ENCODE measurements at regions not wholly inside any gene's neighbourhood (a gene's known extent, or its start where the extent isn't known, plus 50 kb on each side); places are given as distances from the start of the nearest gene placed in this dataset.

GRCh38 chr16:89038221-89038721 is 55.4 kb upstream of the ACSF3 start:
- Histone ChIP-seq H3K4me1 (no peaks in the 10 kb centered on the region), H3K27ac (replicated peaks in 1 of 4) (no peak overlapping the region), H3K36me3 (no peaks in the 10 kb centered on the region), H3K9me3 (no peaks in the 10 kb centered on the region), H3K27me3 (peaks cover 0 to 100% (median 16%) of the 10 kb centered on the region in 4 donors), H3K4me3 (no peak overlapping the region)
- no peak for DNase-seq (ENCODE audit: extremely low spot score)
- intact Hi-C loops (cut with DNase I): no loop called here
- TF ChIP-seq POLR2AphosphoS5 (IDR thresholded peaks at IDR 0.05) (no peak), EP300 (IDR thresholded peaks at IDR 0.05) (no peak), CTCF (IDR thresholded peaks at IDR 0.05) (no peak), POLR2A (IDR thresholded peaks at IDR 0.05; ENCODE audit: low read depth) (no peak)
- WGBS: 65% methylated on average over 24 of the region's 24 CpGs

GRCh38 chr16:89038811-89039735 is 54.6 kb upstream of the ACSF3 start:
- Histone ChIP-seq H3K4me1 (no peaks in the 10 kb centered on the region), H3K27me3 (peaks cover 0 to 100% (median 16%) of the 10 kb centered on the region in 4 donors), H3K9me3 (no peaks in the 10 kb centered on the region), H3K27ac (replicated peaks in 1 of 4) (no peak overlapping the region), H3K36me3 (no peaks in the 10 kb centered on the region), H3K4me3 (no peak overlapping the region)
- no peak for TF ChIP-seq CTCF (IDR thresholded peaks at IDR 0.05)
- no peak for TF ChIP-seq POLR2A (IDR thresholded peaks at IDR 0.05; ENCODE audit: low read depth)
- TF ChIP-seq POLR2AphosphoS5 (IDR thresholded peaks at IDR 0.05): no peak
- TF ChIP-seq EP300 (IDR thresholded peaks at IDR 0.05): no peak
- 67% methylated on average over 7 of the region's 29 CpGs for WGBS
- DNase-seq (ENCODE audit: extremely low spot score): no peak
- intact Hi-C loops (cut with DNase I): no loop called here

GRCh38 chr16:89039756-89040155 is 53.9 kb upstream of the ACSF3 start:
- Histone ChIP-seq H3K27me3 (peaks cover 0 to 100% (median 16%) of the 10 kb centered on the region in 4 donors), H3K4me1 (no peaks in the 10 kb centered on the region), H3K9me3 (no peaks in the 10 kb centered on the region), H3K36me3 (no peaks in the 10 kb centered on the region), H3K27ac (replicated peaks in 1 of 4) (no peak overlapping the region), H3K4me3 (no peak overlapping the region)
- TF ChIP-seq POLR2AphosphoS5 (IDR thresholded peaks at IDR 0.05) (no peak), POLR2A (IDR thresholded peaks at IDR 0.05; ENCODE audit: low read depth) (no peak), EP300 (IDR thresholded peaks at IDR 0.05) (no peak)
- DNase-seq (ENCODE audit: extremely low spot score): no peak
- 81% methylated on average over 2 of the region's 18 CpGs for WGBS
- intact Hi-C loops (cut with DNase I): no loop called here

- Histone ChIP-seq H3K27me3 (peaks cover 0 to 100% (median 16%) of the 10 kb centered on the region in 4 donors), H3K4me1 (no peaks in the 10 kb centered on the region), H3K36me3 (no peaks in the 10 kb centered on the region), H3K4me3 (no peak overlapping the region), H3K9me3 (no peaks in the 10 kb centered on the region), H3K27ac (replicated peaks in 1 of 4) (no peak overlapping the region)
- intact Hi-C loops (cut with DNase I): no loop called here
- DNase-seq (ENCODE audit: extremely low spot score): no peak
- no peak for TF ChIP-seq CTCF (IDR thresholded peaks at IDR 0.05)
- TF ChIP-seq POLR2A (IDR thresholded peaks at IDR 0.05; ENCODE audit: low read depth): no peak
- no peak for TF ChIP-seq POLR2AphosphoS5 (IDR thresholded peaks at IDR 0.05)
- no peak for TF ChIP-seq EP300 (IDR thresholded peaks at IDR 0.05)
- 61% methylated on average over 4 of the region's 8 CpGs for whole genome bisulfite sequencing
Observed at GRCh38 chr16:89040391-89040790, 53.3 kb upstream of the ACSF3 start.

- no peak overlapping the region for H3K4me3 ChIP-seq
- no peaks in the 10 kb centered on the region for H3K4me1 ChIP-seq
- no peak overlapping the region for H3K27ac ChIP-seq (replicated peaks in 1 of 4)
- H3K36me3 ChIP-seq: no peaks in the 10 kb centered on the region
- peaks cover 0 to 100% (median 16%) of the 10 kb centered on the region in 4 donors for H3K27me3 ChIP-seq
- no peak for TF ChIP-seq EP300 (IDR thresholded peaks at IDR 0.05)
- TF ChIP-seq CTCF (IDR thresholded peaks at IDR 0.05): no peak
- TF ChIP-seq POLR2A (IDR thresholded peaks at IDR 0.05; ENCODE audit: low read depth): no peak
- no peak for TF ChIP-seq POLR2AphosphoS5 (IDR thresholded peaks at IDR 0.05)
- WGBS: 74% methylated on average over 12 of the region's 25 CpGs
- no peak for DNase-seq (ENCODE audit: extremely low spot score)
- intact Hi-C loops (cut with DNase I): no loop called here
- H3K9me3 ChIP-seq: no peaks in the 10 kb centered on the region
Observed at GRCh38 chr16:89040861-89041570, 52.6 kb upstream of the ACSF3 start.
